H9 (cell line): ENCODE measurements at regions not wholly inside any gene's neighbourhood (a gene's known extent, or its start where the extent isn't known, plus 50 kb on each side); places are given as distances from the start of the nearest gene placed in this dataset.

ENCODE experiments used
- DNase-seq: peaks from one replicate; pipeline ENCODE4 v3.0.0-alpha.2; 2017
- H2AFZ ChIP-seq: one replicate; pipeline ENCODE4 v1.6.1; 2013; ENCODE audit warnings: mild to moderate bottlenecking, low read length, control low read depth, moderate library complexity
- H2AK5ac ChIP-seq: 2 replicates; pipeline ENCODE4 v1.6.1; 2013; ENCODE audit warnings: low read length, control low read depth, mixed read lengths; ENCODE audit not compliant: insufficient read length
- H2BK120ac ChIP-seq: one replicate; pipeline ENCODE4 v1.6.1; 2013; ENCODE audit warnings: low read depth, mild to moderate bottlenecking, low read length, control low read depth, inconsistent platforms; ENCODE audit not compliant: poor library complexity, severe bottlenecking
- H2BK12ac ChIP-seq: 2 replicates; pipeline ENCODE4 v1.6.1; 2013; ENCODE audit warnings: low read length, control low read depth, mixed read lengths, low read depth; ENCODE audit not compliant: insufficient read length
- H2BK15ac ChIP-seq: 2 replicates; pipeline ENCODE4 v1.6.1; 2013; ENCODE audit warnings: low read depth, low read length, control low read depth
- H2BK20ac ChIP-seq: one replicate; pipeline ENCODE4 v1.6.1; 2013; ENCODE audit warnings: low read depth, mild to moderate bottlenecking, low read length, control low read depth, inconsistent platforms; ENCODE audit not compliant: poor library complexity, severe bottlenecking
- H2BK5ac ChIP-seq: 2 replicates; pipeline ENCODE4 v1.6.1; 2013; ENCODE audit warnings: low read length, control low read depth, mixed read lengths; ENCODE audit not compliant: insufficient read length
- H3K14ac ChIP-seq: 2 replicates; pipeline ENCODE4 v1.6.1; 2013; ENCODE audit warnings: low read length, control low read depth; ENCODE audit not compliant: insufficient read depth
- H3K18ac ChIP-seq: 2 replicates; pipeline ENCODE4 v1.6.1; 2013; ENCODE audit warnings: low read depth, mild to moderate bottlenecking, mixed read lengths, low read length, control low read depth; ENCODE audit not compliant: insufficient read length
- H3K23ac ChIP-seq: 2 replicates; pipeline ENCODE4 v1.6.1; 2013; ENCODE audit warnings: low read length, control low read depth, mixed read lengths, low read depth; ENCODE audit not compliant: insufficient read length
- H3K23me2 ChIP-seq: 2 replicates; pipeline ENCODE4 v1.6.1; 2013; ENCODE audit warnings: low read depth, mild to moderate bottlenecking, mixed read lengths, low read length, control low read depth; ENCODE audit not compliant: insufficient read length, poor library complexity, severe bottlenecking
- H3K27ac ChIP-seq: 2 replicates; pipeline ENCODE4 v1.5.1; 2013; ENCODE audit warnings: low read length, control low read depth, mixed read lengths, low read depth; ENCODE audit not compliant: insufficient read length
- H3K27me3 ChIP-seq: 2 replicates; pipeline ENCODE4 v1.6.1; 2013; ENCODE audit warnings: low read length, control low read depth, inconsistent platforms; ENCODE audit not compliant: insufficient read depth
- H3K4ac ChIP-seq: 2 replicates; pipeline ENCODE4 v1.6.1; 2013; ENCODE audit warnings: low read depth, mild to moderate bottlenecking, control low read depth, inconsistent platforms, low read length, moderate library complexity
- H3K4me1 ChIP-seq: 2 replicates; pipeline ENCODE4 v1.6.1; 2013; ENCODE audit warnings: low read length, control low read depth, inconsistent platforms; ENCODE audit not compliant: insufficient read depth
- H3K4me2 ChIP-seq: 2 replicates; pipeline ENCODE4 v1.6.1; 2013; ENCODE audit warnings: low read length, control low read depth, mixed read lengths; ENCODE audit not compliant: insufficient read length, insufficient read depth
- H3K56ac ChIP-seq: 2 replicates; pipeline ENCODE4 v1.6.1; 2013; ENCODE audit warnings: low read depth, mild to moderate bottlenecking, mixed read lengths, low read length, control low read depth; ENCODE audit not compliant: insufficient read length
- H3K79me1 ChIP-seq: 2 replicates; pipeline ENCODE4 v1.6.1; 2013; ENCODE audit warnings: low read depth, mild to moderate bottlenecking, moderate library complexity, low read length, control low read depth, inconsistent platforms; ENCODE audit not compliant: insufficient read depth, poor library complexity, severe bottlenecking
- H3K79me2 ChIP-seq: 2 replicates; pipeline ENCODE4 v1.6.1; 2013; ENCODE audit warnings: low read length, control low read depth, inconsistent platforms; ENCODE audit not compliant: insufficient read depth
- H3K9ac ChIP-seq: 2 replicates; pipeline ENCODE4 v1.6.1; 2013; ENCODE audit warnings: low read length, control low read depth, mixed read lengths; ENCODE audit not compliant: insufficient read length; ENCODE audit errors: extremely low read depth
- H3K9me3 ChIP-seq: one replicate; pipeline ENCODE4 v1.6.1; 2013; ENCODE audit warnings: low read depth, low read length, inconsistent platforms; ENCODE audit not compliant: control insufficient read depth
- H3T11ph ChIP-seq: one replicate; pipeline ENCODE4 v1.6.1; 2013; ENCODE audit warnings: mild to moderate bottlenecking, low read length, control low read depth, inconsistent platforms
- H4K20me1 ChIP-seq: one replicate; pipeline ENCODE4 v1.6.1; 2013; ENCODE audit not compliant: control insufficient read depth, insufficient read length, insufficient read depth
- H4K5ac ChIP-seq: 2 replicates; pipeline ENCODE4 v1.6.1; 2013; ENCODE audit warnings: low read depth, mild to moderate bottlenecking, mixed read lengths, low read length, control low read depth; ENCODE audit not compliant: insufficient read length
- H4K8ac ChIP-seq: replicated peaks from 2 replicates; pipeline ENCODE4 v1.6.1; 2013; ENCODE audit warnings: low read length, control low read depth, mixed read lengths, low read depth; ENCODE audit not compliant: insufficient read length
- H4K91ac ChIP-seq: 2 replicates; pipeline ENCODE4 v1.6.1; 2013; ENCODE audit warnings: low read depth, mild to moderate bottlenecking, moderate library complexity, mixed read lengths, low read length, control low read depth; ENCODE audit not compliant: insufficient read length
- H3K27ac Mint-ChIP-seq, 3 experiments: 2 replicates in 2 of 3; 3 replicates in 1 of 3; pipeline ENCODE4 v1.8.0; 2020 to 2021; ENCODE audit warnings: mixed read lengths in 3 of 3, mild to moderate bottlenecking in 1 of 3, moderate library complexity in 1 of 3
- H3K27me3 Mint-ChIP-seq: 2 replicates; pipeline ENCODE4 v1.8.0; 2021; ENCODE audit warnings: low read depth, mild to moderate bottlenecking, moderate library complexity, mixed read lengths
- H3K36me3 Mint-ChIP-seq, 3 experiments: 2 replicates in 2 of 3; 3 replicates in 1 of 3; pipeline ENCODE4 v1.8.0; 2020 to 2021; ENCODE audit warnings: low read depth in 3 of 3, mixed read lengths in 3 of 3; ENCODE audit not compliant: insufficient read depth in 1 of 3
- H3K4me1 Mint-ChIP-seq, 2 experiments: 2 replicates each; pipeline ENCODE4 v1.8.0; 2020; ENCODE audit warnings: mixed read lengths in 2 of 2
- H3K4me3 Mint-ChIP-seq, 2 experiments: 2 replicates in 1 of 2; 3 replicates in 1 of 2; pipeline ENCODE4 v1.8.0; 2020 to 2021; ENCODE audit warnings: mild to moderate bottlenecking in 2 of 2, mixed read lengths in 2 of 2, moderate library complexity in 1 of 2
- H3K9me3 Mint-ChIP-seq, 2 experiments: 2 replicates in 1 of 2; 3 replicates in 1 of 2; pipeline ENCODE4 v1.8.0; 2020; ENCODE audit warnings: mild to moderate bottlenecking in 2 of 2, mixed read lengths in 2 of 2, moderate library complexity in 1 of 2
- CTCF ChIP-seq: fragments of 200-600 bp; sonication (generic); conservative IDR thresholded peaks from 3 replicates; pipeline ENCODE4 v1.8.0; 2021; ENCODE audit warnings: antibody characterized with exemption, mild to moderate bottlenecking
- WGBS: extraction: QIAGEN DNeasy Blood & Tissue Kit; methylation state at CpG from one replicate; pipeline ENCODE4 v1.1.7; 2013; ENCODE audit warnings: missing lambda C conversion rate, low lambda C conversion rate, mixed read lengths; ENCODE audit not compliant: insufficient read length; ENCODE audit errors: extremely low coverage; 5-methylcytosine and 5-hydroxymethylcytosine counted together

- no peaks in the 10 kb centered on the region for H3K4me1 ChIP-seq
- Mint-ChIP-seq H3K27me3 (no peaks in the 10 kb centered on the region; the same call in none of the 2 replicates), H3K4me3 (no peak overlapping the region), H3K4me1 (no peaks in the 10 kb centered on the region), H3K9me3 (peaks cover 2% of the 10 kb centered on the region in 2 experiments; a peak in 1 of 5 replicates), H3K27ac (no peak overlapping the region), H3K36me3 (no peaks in the 10 kb centered on the region; a peak in 2 of 7 replicates)
- H2AFZ ChIP-seq: no peak overlapping the region
- no peak overlapping the region for H3K14ac ChIP-seq
- no peak for DNase-seq
- no peak overlapping the region for H3T11ph ChIP-seq
- H4K91ac ChIP-seq: no peak overlapping the region
- H3K18ac ChIP-seq: no peak overlapping the region
- no peak overlapping the region for H2BK120ac ChIP-seq
- no peak overlapping the region for H3K23ac ChIP-seq
- H3K79me2 ChIP-seq: no peaks in the 10 kb centered on the region
- no peaks in the 10 kb centered on the region for H3K27me3 ChIP-seq
- no peak overlapping the region for H3K4ac ChIP-seq
- no peak overlapping the region for H2BK5ac ChIP-seq
- no peak overlapping the region for H2BK20ac ChIP-seq
- WGBS: no CpG with 5 or more reads among the region's 5 CpGs
- no peak overlapping the region for H3K4me2 ChIP-seq
- H3K79me1 ChIP-seq: no peaks in the 10 kb centered on the region
- TF ChIP-seq CTCF: no peak
- no peak overlapping the region for H2BK12ac ChIP-seq
- H2BK15ac ChIP-seq: no peak overlapping the region
- H2AK5ac ChIP-seq: no peak overlapping the region
- no peak overlapping the region for H4K5ac ChIP-seq
- no peak overlapping the region for H3K27ac ChIP-seq
- H3K23me2 ChIP-seq: no peaks in the 10 kb centered on the region
- H3K9me3 ChIP-seq: no peaks in the 10 kb centered on the region
- no peak overlapping the region for H4K8ac ChIP-seq
- peak overlapping the region; percentile 24 for H3K56ac ChIP-seq
- H4K20me1 ChIP-seq: no peaks in the 10 kb centered on the region
- H3K9ac ChIP-seq: no peak overlapping the region
Observed at GRCh38 chr18:22538426-22538825, 120.7 kb upstream of the CTAGE1 start.
